HL-60 (cell line): ENCODE measurements at regions not wholly inside any gene's neighbourhood (a gene's known extent, or its start where the extent isn't known, plus 50 kb on each side); places are given as distances from the start of the nearest gene placed in this dataset.

Source experiments
- GABPA ChIP-seq: IDR thresholded peaks from 2 replicates; pipeline ENCODE4 v1.6.1; 2012; ENCODE audit warnings: low read depth
- POLR2AphosphoS5 ChIP-seq: IDR thresholded peaks from 2 replicates; pipeline ENCODE4 v1.6.1; 2012; ENCODE audit warnings: low read depth
- REST ChIP-seq: IDR thresholded peaks from 2 replicates; pipeline ENCODE4 v1.6.1; 2012; ENCODE audit warnings: low read depth; ENCODE audit not compliant: insufficient replicate concordance
- SPI1 ChIP-seq: IDR thresholded peaks from 2 replicates; pipeline ENCODE4 v1.6.1; 2012; ENCODE audit warnings: low read depth, mild to moderate bottlenecking, borderline replicate concordance
- TF ChIP-seq, protein P1 (sequence below): IDR thresholded peaks from one replicate; pipeline ENCODE4 v1.5.1; 2011; ENCODE audit warnings: low read length, control low read depth, inconsistent platforms; ENCODE audit not compliant: insufficient read depth

DNA sequence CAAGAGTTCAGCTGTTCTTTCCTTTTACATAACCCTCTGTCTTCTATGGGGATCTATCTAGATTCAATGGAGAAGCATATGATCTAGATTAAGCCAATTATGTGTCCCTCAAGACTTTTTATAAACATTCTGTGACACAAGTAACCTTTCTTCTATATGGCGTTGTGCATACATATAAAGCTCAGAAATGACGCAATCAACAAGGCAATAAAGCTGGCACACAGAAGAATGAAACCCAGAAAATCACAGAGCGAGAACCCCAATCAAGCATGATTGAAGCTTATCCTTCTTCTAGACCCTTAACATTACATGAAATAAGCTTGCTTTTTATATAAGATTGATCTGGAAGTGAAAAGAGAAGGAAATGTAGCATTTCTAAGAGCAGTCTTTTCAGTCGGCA, 178.9 kb downstream of the DMRTA1 start:
- TF ChIP-seq, protein P1, sequence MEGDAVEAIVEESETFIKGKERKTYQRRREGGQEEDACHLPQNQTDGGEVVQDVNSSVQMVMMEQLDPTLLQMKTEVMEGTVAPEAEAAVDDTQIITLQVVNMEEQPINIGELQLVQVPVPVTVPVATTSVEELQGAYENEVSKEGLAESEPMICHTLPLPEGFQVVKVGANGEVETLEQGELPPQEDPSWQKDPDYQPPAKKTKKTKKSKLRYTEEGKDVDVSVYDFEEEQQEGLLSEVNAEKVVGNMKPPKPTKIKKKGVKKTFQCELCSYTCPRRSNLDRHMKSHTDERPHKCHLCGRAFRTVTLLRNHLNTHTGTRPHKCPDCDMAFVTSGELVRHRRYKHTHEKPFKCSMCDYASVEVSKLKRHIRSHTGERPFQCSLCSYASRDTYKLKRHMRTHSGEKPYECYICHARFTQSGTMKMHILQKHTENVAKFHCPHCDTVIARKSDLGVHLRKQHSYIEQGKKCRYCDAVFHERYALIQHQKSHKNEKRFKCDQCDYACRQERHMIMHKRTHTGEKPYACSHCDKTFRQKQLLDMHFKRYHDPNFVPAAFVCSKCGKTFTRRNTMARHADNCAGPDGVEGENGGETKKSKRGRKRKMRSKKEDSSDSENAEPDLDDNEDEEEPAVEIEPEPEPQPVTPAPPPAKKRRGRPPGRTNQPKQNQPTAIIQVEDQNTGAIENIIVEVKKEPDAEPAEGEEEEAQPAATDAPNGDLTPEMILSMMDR = no peak
- TF ChIP-seq GABPA = no peak
- TF ChIP-seq POLR2AphosphoS5 = no peak
- no peak for TF ChIP-seq REST
- no peak for TF ChIP-seq SPI1
